GM12878 (cell line): ENCODE measurements at regions not wholly inside any gene's neighbourhood (a gene's known extent, or its start where the extent isn't known, plus 50 kb on each side); places are given as distances from the start of the nearest gene placed in this dataset.

Source experiments
- ATAC-seq: fragments of 200-7000 bp; cut with Tn5 transposase; 3 replicates; pipeline ENCODE4 v1.9.1; 2020; ENCODE audit warnings: mild to moderate bottlenecking, moderate library complexity
- BruUV-seq: library from RNA; stranded (reverse); fragments of 400-500 nt; replicated peaks from 2 replicates; lab custom pipeline; 2021; lab: Mats Ljungman, UMichigan
- CTCF ChIA-PET: fragments of 300-600 bp; sonication (Branson Sonifier 250); formaldehyde crosslinking; extraction: SDS; loops from one replicate; lab custom pipeline; 2021; ENCODE audit warnings: inconsistent platforms; lab: Yijun Ruan, JAX
- POLR2A ChIA-PET: fragments of 350-600 bp; formaldehyde crosslinking; extraction: SDS; loops from one replicate; lab custom pipeline; 2021; ENCODE audit warnings: inconsistent platforms; lab: Charles Lee
- RAD21 ChIA-PET: fragments of 300-600 bp; sonication (Branson Sonifier 250); formaldehyde crosslinking; loops from one replicate; lab custom pipeline; 2023; ENCODE audit warnings: antibody characterized with exemption; ENCODE audit not compliant: unreplicated experiment; lab: Charles Lee
- SMC1A ChIA-PET: fragments of 300-600 bp; sonication (Branson Sonifier 250); formaldehyde crosslinking; loops from one replicate; lab custom pipeline; 2023; ENCODE audit not compliant: unreplicated experiment, uncharacterized antibody; lab: Charles Lee
- DNase-seq: peaks from one replicate; pipeline ENCODE4 v3.0.0-alpha.2; 2011; ENCODE audit warnings: low read depth, low spot score
- FAIRE-seq: peaks from 3 replicates; lab custom pipeline; 2011; peaks lifted over from hg19 to GRCh38; lab: Jason Lieb, UNC
- H2AFZ ChIP-seq: 2 replicates; pipeline ENCODE4 v1.6.0; 2011; ENCODE audit warnings: low read depth, low read length, control low read depth; ENCODE audit not compliant: control insufficient read depth
- H3K27ac ChIP-seq: 2 replicates; pipeline ENCODE4 v1.5.1; 2011; ENCODE audit warnings: control low read depth; ENCODE audit not compliant: control insufficient read depth, insufficient read depth
- H3K27me3 ChIP-seq, 2 experiments: replicated peaks in 1 of 2; 2 replicates each; pipeline versions ENCODE4 v1.6.0 to v1.6.1; 2011; ENCODE audit warnings: low read length in 1 of 2; ENCODE audit not compliant: control insufficient read depth in 2 of 2, insufficient read depth in 2 of 2
- H3K36me3 ChIP-seq, 2 experiments: 2 replicates each; pipeline ENCODE4 v1.5.1; 2011; ENCODE audit warnings: low read length in 1 of 2; ENCODE audit not compliant: control insufficient read depth in 2 of 2, insufficient read depth in 2 of 2
- H3K4me1 ChIP-seq: 2 replicates; pipeline ENCODE4 v1.6.1; 2011; ENCODE audit warnings: mild to moderate bottlenecking, low read length, moderate library complexity, mixed read lengths; ENCODE audit not compliant: control insufficient read depth, insufficient read depth
- H3K4me2 ChIP-seq: 2 replicates; pipeline ENCODE4 v1.6.0; 2011; ENCODE audit warnings: control low read depth; ENCODE audit not compliant: control insufficient read depth, insufficient read depth
- H3K4me3 ChIP-seq: fragments of 200-600 bp; sonication (generic); 2 replicates; pipeline ENCODE4 v1.5.1; 2016
- H3K79me2 ChIP-seq: 2 replicates; pipeline ENCODE4 v1.6.0; 2011; ENCODE audit warnings: low read length; ENCODE audit not compliant: control insufficient read depth, insufficient read depth
- H3K9ac ChIP-seq: 2 replicates; pipeline ENCODE4 v1.8.0; 2011; ENCODE audit warnings: low read length, control low read depth, mixed read lengths; ENCODE audit not compliant: control insufficient read depth, insufficient read depth
- H3K9me3 ChIP-seq: replicated peaks from 3 replicates; pipeline ENCODE4 v1.5.1; 2011; ENCODE audit warnings: mild to moderate bottlenecking, low read length; ENCODE audit not compliant: control insufficient read depth, insufficient read depth
- H4K20me1 ChIP-seq: 2 replicates; pipeline ENCODE4 v1.6.0; 2011; ENCODE audit not compliant: control insufficient read depth, insufficient read depth
- BACH1 ChIP-seq: fragments of 450-650 bp; IDR thresholded peaks from 2 replicates; pipeline ENCODE4 v1.6.1; 2017; ENCODE audit warnings: mild to moderate bottlenecking, borderline replicate concordance
- IRF5 ChIP-seq: fragments of 450-650 bp; IDR thresholded peaks from 2 replicates; pipeline ENCODE4 v1.6.1; 2017; ENCODE audit warnings: borderline replicate concordance
- LARP7 ChIP-seq: fragments of 450-650 bp; IDR thresholded peaks from 2 replicates; pipeline ENCODE4 v1.6.1; 2017; ENCODE audit warnings: mild to moderate bottlenecking
- MYB ChIP-seq: fragments of 150-350 bp; IDR thresholded peaks from 2 replicates; pipeline ENCODE4 v1.6.1; 2014; ENCODE audit warnings: mild to moderate bottlenecking, low read depth, low read length, borderline replicate concordance
- NR2F1 ChIP-seq: fragments of 450-650 bp; conservative IDR thresholded peaks from 2 replicates; pipeline ENCODE4 v1.6.1; 2017; ENCODE audit warnings: mild to moderate bottlenecking
- SIN3A ChIP-seq: IDR thresholded peaks from 2 replicates; pipeline ENCODE4 v1.6.1; 2012; ENCODE audit warnings: low read depth, low read length, improper control_type of control experiment
- SMAD5 ChIP-seq: IDR thresholded peaks from 2 replicates; pipeline ENCODE4 v1.6.1; 2016; ENCODE audit warnings: antibody characterized with exemption, low read depth
- SREBF2 ChIP-seq: IDR thresholded peaks from 2 replicates; pipeline ENCODE4 v1.6.1; 2012; ENCODE audit warnings: mild to moderate bottlenecking, low read length
- TARDBP ChIP-seq: IDR thresholded peaks from 2 replicates; pipeline ENCODE4 v1.6.1; 2016; ENCODE audit warnings: borderline replicate concordance
- ZNF217 ChIP-seq: fragments of 450-650 bp; IDR thresholded peaks from 2 replicates; pipeline ENCODE4 v1.6.1; 2017; ENCODE audit warnings: antibody characterized with exemption, mild to moderate bottlenecking
- ZNF622 ChIP-seq: fragments of 450-650 bp; IDR thresholded peaks from 2 replicates; pipeline ENCODE4 v1.6.1; 2017; ENCODE audit warnings: mild to moderate bottlenecking, inconsistent platforms
- WGBS: methylation state at CpG from one replicate; pipeline ENCODE4 v1.1.6; 2016; ENCODE audit warnings: low lambda C conversion rate; ENCODE audit not compliant: insufficient replicate concordance, insufficient coverage; ENCODE audit errors: missing lambda C conversion rate; 5-methylcytosine and 5-hydroxymethylcytosine counted together
- in situ Hi-C: fragments of 300-500 bp; cut with MboI; formaldehyde crosslinking; loops from 9 replicates; pipeline ENCODE4 v1.14.3; 2018; ENCODE audit warnings: mixed read lengths
- intact Hi-C: fragments of 100-400 bp; cut with micrococcal nuclease; formaldehyde crosslinking; loops from one replicate; pipeline ENCODE4 v1.14.2; 2022; ENCODE audit not compliant: unreplicated experiment
- TF ChIP-seq, protein P1 (sequence below): fragments of 450-650 bp; IDR thresholded peaks from 2 replicates; pipeline ENCODE4 v1.6.1; 2016; ENCODE audit warnings: mild to moderate bottlenecking
- TF ChIP-seq, protein P2 (sequence below): IDR thresholded peaks from 2 replicates; pipeline ENCODE4 v1.6.1; 2012; ENCODE audit warnings: mild to moderate bottlenecking, low read depth, low read length
- TF ChIP-seq, protein P3 (sequence below): IDR thresholded peaks from 2 replicates; pipeline ENCODE4 v1.6.1; 2012; ENCODE audit warnings: low read depth, low read length, improper control_type of control experiment

GRCh38 chrX:114077773-114078172 lies 506.1 kb upstream of the HTR2C start:
- no peak overlapping the region for H3K9ac ChIP-seq
- TF ChIP-seq, protein P1, sequence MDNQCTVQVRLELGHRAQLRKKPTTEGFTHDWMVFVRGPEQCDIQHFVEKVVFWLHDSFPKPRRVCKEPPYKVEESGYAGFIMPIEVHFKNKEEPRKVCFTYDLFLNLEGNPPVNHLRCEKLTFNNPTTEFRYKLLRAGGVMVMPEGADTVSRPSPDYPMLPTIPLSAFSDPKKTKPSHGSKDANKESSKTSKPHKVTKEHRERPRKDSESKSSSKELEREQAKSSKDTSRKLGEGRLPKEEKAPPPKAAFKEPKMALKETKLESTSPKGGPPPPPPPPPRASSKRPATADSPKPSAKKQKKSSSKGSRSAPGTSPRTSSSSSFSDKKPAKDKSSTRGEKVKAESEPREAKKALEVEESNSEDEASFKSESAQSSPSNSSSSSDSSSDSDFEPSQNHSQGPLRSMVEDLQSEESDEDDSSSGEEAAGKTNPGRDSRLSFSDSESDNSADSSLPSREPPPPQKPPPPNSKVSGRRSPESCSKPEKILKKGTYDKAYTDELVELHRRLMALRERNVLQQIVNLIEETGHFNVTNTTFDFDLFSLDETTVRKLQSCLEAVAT, result no peak
- TF ChIP-seq BACH1, result no peak
- TF ChIP-seq, protein P2, sequence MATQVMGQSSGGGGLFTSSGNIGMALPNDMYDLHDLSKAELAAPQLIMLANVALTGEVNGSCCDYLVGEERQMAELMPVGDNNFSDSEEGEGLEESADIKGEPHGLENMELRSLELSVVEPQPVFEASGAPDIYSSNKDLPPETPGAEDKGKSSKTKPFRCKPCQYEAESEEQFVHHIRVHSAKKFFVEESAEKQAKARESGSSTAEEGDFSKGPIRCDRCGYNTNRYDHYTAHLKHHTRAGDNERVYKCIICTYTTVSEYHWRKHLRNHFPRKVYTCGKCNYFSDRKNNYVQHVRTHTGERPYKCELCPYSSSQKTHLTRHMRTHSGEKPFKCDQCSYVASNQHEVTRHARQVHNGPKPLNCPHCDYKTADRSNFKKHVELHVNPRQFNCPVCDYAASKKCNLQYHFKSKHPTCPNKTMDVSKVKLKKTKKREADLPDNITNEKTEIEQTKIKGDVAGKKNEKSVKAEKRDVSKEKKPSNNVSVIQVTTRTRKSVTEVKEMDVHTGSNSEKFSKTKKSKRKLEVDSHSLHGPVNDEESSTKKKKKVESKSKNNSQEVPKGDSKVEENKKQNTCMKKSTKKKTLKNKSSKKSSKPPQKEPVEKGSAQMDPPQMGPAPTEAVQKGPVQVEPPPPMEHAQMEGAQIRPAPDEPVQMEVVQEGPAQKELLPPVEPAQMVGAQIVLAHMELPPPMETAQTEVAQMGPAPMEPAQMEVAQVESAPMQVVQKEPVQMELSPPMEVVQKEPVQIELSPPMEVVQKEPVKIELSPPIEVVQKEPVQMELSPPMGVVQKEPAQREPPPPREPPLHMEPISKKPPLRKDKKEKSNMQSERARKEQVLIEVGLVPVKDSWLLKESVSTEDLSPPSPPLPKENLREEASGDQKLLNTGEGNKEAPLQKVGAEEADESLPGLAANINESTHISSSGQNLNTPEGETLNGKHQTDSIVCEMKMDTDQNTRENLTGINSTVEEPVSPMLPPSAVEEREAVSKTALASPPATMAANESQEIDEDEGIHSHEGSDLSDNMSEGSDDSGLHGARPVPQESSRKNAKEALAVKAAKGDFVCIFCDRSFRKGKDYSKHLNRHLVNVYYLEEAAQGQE, result no peak
- TF ChIP-seq, protein P3, sequence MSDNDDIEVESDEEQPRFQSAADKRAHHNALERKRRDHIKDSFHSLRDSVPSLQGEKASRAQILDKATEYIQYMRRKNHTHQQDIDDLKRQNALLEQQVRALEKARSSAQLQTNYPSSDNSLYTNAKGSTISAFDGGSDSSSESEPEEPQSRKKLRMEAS, result no peak
- no peak for TF ChIP-seq IRF5
- TF ChIP-seq NR2F1, result no peak
- no peak for TF ChIP-seq SIN3A
- TF ChIP-seq SREBF2, result no peak
- no peak for TF ChIP-seq MYB
- no peak for TF ChIP-seq ZNF622
- no peak for TF ChIP-seq SMAD5
- TF ChIP-seq TARDBP, result no peak
- TF ChIP-seq LARP7, result no peak
- no peak for TF ChIP-seq ZNF217
- DNase-seq (no peak), ATAC-seq (no peak), FAIRE-seq (no peak)
- H4K20me1 ChIP-seq, result no peaks in the 10 kb centered on the region
- no peak overlapping the region for H3K27ac ChIP-seq
- WGBS, result 41% methylated on average over 3 of the region's 3 CpGs
- H2AFZ ChIP-seq, result no peak overlapping the region
- BruUV-seq, result no TSS peak
- H3K79me2 ChIP-seq, result no peaks in the 10 kb centered on the region
- H3K27me3 ChIP-seq, result no peaks in the 10 kb centered on the region
- H3K36me3 ChIP-seq, result no peaks in the 10 kb centered on the region
- RAD21 ChIA-PET, result no interaction called here
- intact Hi-C loops (no loop called here), in situ Hi-C loops (no loop called here)
- CTCF ChIA-PET, result interaction anchor here (0.6 to 1.2 kb wide), 2 partner anchors 12 to 139 kb away, joined by 3 read pairs; no protein-coding TSS in a partner anchor
- SMC1A ChIA-PET, result no interaction called here
- H3K9me3 ChIP-seq, result no peaks in the 10 kb centered on the region
- POLR2A ChIA-PET, result no interaction called here
- no peak overlapping the region for H3K4me3 ChIP-seq
- no peak overlapping the region for H3K4me2 ChIP-seq
- no peaks in the 10 kb centered on the region for H3K4me1 ChIP-seq
